ENCODE measurements at regions not wholly inside any gene's neighbourhood (a gene's known extent, or its start where the extent isn't known, plus 50 kb on each side); places are given as distances from the start of the nearest gene placed in this dataset.

DNA sequence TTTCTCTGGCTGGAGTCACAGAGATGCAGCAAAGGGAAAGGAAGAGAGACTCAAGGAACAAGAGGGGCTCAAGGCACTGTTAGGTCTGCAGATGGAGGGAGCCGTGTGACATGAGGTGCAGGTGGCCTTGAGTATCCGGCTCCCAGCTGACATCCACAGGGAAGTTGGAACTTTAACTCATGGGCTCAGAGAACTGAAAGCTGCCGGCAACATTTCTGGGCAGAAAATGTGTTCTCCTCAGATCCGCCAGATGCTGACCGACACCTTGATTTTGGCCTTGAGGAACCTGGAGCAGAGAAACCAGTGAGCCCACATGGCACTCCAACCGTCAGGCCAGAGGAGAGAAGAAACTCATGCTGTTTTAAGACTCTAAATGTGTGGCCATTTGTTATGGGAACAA lies 258.1 kb upstream of the IRX2 start:
- no peak for TF ChIP-seq POLR2A (IDR thresholded peaks at IDR 0.05)
- TF ChIP-seq, protein P1, sequence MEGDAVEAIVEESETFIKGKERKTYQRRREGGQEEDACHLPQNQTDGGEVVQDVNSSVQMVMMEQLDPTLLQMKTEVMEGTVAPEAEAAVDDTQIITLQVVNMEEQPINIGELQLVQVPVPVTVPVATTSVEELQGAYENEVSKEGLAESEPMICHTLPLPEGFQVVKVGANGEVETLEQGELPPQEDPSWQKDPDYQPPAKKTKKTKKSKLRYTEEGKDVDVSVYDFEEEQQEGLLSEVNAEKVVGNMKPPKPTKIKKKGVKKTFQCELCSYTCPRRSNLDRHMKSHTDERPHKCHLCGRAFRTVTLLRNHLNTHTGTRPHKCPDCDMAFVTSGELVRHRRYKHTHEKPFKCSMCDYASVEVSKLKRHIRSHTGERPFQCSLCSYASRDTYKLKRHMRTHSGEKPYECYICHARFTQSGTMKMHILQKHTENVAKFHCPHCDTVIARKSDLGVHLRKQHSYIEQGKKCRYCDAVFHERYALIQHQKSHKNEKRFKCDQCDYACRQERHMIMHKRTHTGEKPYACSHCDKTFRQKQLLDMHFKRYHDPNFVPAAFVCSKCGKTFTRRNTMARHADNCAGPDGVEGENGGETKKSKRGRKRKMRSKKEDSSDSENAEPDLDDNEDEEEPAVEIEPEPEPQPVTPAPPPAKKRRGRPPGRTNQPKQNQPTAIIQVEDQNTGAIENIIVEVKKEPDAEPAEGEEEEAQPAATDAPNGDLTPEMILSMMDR (IDR thresholded peaks at IDR 0.05 in 4 of 5, conservative IDR thresholded peaks at IDR 0.05 in 1 of 5) = no peak
